GM21367 (cell line): ENCODE measurements at regions not wholly inside any gene's neighbourhood (a gene's known extent, or its start where the extent isn't known, plus 50 kb on each side); places are given as distances from the start of the nearest gene placed in this dataset.
"Not testable (repeated sequence)": the region's sequence is repeated elsewhere in the genome, so short reads cannot be mapped to it uniquely, and the experiment has no call there.

Experiments used
- ATAC-seq: cut with Tn5 transposase; IDR thresholded peaks from one replicate; pipeline ENCODE4 v1.9.1; 2021; ENCODE audit not compliant: unreplicated experiment

DNA sequence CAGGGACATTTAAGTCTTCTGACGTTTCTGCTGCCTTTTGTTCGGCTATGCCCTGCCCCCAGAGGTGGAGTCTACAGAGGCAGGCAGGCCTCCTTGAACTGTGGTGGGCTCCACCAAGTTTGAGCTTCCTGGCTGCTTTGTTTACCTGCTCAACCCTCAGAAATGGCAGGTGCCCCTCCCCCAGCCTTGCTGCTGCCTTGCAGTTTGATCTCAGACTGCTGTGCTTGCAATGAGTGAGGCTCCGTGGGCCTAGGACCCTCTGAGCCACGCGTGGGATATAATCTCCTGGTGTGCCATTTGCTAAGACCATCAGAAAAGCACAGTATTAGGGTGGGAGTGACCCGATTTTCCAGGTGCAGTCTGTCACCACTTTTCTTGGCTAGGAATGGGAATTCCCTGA is 647.3 kb downstream of the CD109 start:
- ATAC-seq, result not testable (repeated sequence)

DNA sequence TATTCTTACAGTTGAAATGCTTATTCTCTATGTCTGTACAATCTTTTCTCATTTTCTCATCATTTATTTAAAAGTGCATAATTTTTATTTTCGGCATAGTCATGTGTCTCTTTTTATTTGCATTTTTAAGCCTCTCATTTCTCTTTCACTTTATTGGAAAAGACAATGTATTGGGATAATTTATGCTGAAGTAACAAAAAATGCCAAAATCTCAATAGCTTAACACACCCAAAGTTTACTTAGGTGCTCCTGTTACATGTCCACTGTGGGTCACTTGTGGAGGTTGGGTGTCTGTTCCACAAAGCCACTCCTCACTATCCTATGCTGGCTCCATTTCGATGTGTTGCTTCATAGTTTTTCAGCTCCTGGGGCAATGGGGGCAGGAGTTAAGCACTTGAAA is 638.7 kb downstream of the CD109 start:
- ATAC-seq, result no peak

DNA sequence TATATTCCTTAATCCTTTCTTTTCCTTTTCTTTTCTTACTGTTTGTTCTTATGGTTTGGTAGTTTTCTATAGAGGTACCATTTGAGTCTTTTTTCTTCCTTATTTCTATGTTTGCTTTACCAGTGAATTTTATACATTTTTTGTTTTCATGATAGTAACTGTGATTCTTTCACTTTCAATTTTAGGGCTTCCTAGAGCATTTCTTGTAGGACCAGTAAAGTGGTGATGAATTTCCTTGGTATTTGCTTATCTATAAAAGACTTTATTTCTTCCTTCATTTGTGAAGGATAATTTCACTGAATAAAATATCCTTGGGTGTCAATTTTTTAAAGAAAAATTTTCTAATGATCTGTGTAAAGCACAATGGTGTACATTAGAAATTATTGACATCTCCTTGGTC is 637.4 kb downstream of the CD109 start:
- no peak for ATAC-seq

DNA sequence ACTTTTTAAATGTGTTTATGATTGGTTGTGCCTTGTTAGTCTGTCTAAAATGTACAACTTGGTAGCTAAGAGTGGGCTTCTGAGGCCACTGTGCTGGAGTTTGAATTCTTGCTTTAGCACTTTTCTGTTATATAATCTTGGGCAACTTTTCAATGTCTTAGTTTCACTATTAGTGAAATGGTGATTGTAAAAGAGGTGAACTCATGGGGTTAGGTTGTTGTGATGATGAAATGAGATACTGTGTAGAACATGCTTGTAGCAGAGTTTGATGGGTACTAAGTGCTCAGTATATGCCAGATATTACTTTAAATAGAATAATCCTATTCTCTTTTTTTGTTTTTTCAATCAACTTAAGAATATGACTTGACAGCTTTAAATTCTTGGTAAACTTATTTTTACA is 624.7 kb downstream of the CD109 start:
- ATAC-seq, result no peak

DNA sequence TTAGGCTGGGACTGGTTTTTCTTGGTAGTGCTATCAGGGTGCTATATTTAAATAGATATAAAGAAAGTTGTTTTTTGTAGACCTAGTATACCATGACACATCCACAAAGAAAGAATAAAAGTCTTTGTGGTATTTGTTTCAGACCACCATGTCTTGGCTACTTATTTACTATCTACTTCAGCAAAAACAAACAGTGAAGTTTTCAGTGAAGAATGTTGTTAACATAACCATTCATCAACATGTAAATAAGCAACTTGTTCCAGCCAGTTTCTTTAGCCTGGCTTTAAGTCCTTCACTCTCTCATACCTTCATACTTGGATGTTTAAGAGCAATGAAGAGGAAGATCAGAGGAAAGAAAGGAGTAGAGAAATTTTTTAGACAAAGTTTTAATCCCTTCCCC is 624.1 kb downstream of the CD109 start:
- no peak for ATAC-seq

DNA sequence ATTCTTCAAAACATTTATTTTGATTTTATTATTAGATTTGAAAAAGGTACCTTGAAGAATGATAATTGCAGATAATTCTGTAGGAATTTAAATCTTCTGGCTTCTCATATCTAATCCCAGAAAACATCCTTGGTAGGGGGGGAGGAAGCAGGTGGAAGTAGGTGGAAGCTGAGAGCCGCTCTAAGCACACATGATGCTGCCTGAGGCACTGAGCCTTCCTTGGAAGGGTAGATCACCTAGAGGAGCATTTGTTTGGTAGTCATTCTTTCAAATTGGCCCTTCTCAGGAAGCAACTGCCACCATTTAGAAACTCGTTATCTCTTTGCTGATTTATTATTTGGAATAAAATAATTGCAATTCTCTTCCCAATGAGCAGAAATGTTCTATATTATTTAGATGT is 623.3 kb downstream of the CD109 start:
- ATAC-seq, result no peak

DNA sequence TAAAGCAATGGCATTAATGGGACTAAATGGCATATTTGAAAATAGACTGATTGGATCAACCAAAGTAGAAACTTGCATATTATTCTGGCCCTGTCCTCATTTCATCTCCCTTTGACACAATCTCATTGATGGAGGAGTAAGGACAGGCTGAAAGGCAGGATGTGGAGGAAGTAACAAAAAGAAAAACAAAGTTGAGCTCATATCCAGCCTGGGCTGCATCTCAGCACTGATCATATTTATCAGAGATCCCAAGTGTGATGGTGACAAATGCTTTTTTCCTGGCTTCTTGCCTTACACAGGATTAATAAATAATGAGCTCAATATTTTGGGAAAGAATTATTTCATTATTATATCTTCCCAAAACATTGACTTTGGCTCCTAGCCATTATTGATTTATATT is 622.7 kb downstream of the CD109 start:
- ATAC-seq, result no peak

DNA sequence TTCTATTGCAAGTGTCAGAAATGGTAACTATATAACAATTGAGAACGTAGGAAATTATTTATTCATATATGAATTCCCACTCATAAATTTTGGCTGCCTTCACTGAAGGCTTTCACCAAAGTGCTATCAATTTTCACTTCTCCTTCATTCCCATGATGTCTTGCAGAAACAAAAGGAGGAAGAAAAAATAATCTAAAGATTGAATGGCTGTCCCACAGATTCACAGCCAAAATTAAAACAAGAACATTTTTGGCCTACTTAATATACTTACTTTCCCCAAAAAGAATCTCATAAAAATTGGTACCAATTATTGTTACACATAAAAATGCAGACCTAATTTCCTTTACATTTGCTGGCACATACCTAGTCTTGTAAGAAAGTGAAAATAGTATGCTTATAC is 616.1 kb downstream of the CD109 start:
- ATAC-seq, result no peak

DNA sequence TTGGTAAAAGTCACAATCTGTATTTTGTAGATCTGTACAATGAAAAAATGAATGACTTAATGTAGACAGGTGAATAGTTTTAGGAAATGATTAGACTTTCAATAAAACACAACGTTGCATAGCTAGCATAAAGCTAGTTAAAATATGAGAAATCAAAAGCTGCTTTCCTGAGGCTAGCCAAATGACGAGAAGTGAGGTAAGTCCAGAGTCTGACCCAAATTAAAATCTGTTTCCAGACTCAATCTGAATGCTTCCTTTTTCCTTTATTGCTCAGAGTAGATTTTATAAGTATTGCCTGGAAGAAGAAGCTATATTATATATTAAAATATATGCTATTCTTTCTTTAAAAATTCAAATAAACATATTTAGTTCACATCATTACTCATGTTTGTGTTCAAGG is 615.4 kb downstream of the CD109 start:
- ATAC-seq, result no peak

DNA sequence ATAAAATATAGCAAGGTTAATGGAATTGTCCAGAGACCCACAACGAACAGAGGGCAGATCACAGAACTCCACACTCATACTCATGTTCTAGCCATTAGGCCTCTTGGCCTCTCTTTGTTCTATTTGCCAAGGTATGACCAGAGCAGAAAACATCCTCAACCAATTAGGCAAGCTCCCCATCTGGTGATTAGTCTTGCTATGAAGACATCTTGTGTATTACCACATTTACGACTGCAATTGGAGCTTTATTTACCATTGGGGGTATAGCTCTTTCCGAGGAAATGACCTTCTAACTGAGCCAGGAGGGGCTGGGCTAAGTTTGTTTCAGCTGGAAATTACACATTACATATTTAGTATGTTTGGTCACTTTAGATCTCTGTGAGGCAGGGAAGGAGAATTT is 593.9 kb downstream of the CD109 start:
- ATAC-seq, result no peak

DNA sequence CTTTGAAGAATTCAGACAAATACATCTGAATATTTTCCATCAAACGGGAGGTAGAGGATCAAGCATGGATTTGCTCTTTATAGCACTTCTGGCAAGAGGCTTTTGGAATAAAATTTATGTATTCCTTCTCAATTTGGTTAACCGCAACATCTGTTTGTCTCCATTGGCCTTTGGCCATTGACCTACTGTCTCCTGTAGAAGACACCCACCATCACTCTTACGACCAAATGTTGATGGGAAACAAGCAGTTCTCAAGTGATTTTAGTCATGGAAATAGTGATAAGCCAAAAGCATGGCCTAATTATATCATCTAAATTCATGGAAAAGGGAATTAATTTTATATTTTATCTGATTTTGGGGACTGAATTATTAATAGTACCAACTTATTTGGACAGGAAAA is 591.9 kb downstream of the CD109 start:
- no peak for ATAC-seq

DNA sequence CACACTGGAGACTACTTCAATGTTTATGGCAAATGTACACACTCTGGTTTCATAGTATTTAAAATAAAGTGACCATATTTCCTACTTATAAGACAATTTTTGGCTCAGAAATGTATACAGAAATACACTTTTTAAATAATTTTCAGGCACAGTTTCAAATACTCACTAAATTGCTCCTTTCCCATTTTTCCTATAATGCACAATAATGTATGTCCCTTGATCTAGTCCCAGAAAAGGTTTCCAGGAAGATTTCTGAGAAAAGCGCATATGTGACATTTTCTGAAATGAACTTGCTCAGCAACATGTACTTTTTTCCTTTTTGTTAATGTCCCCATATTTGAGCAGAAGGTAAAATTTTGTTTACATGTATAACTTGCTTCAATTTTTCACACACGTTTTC is 591.4 kb downstream of the CD109 start:
- ATAC-seq, result no peak

DNA sequence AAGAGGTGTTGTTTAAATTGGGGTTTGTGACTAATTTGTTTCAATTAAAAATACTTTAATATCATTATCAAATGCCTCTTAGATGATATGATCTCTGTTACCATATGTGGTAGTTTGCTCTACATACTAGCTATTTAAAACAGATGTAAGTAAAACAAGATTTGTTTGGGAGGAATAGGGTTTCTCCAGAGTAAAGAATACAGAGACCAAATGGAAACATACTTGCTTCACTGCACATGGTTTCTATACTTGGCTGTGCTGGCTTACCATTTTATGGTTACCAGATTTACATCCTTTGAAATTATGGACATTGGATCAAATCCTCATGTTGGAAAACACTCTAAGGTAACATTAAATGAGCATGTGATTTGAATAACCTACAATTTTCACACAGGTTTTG is 588.3 kb downstream of the CD109 start:
- no peak for ATAC-seq

DNA sequence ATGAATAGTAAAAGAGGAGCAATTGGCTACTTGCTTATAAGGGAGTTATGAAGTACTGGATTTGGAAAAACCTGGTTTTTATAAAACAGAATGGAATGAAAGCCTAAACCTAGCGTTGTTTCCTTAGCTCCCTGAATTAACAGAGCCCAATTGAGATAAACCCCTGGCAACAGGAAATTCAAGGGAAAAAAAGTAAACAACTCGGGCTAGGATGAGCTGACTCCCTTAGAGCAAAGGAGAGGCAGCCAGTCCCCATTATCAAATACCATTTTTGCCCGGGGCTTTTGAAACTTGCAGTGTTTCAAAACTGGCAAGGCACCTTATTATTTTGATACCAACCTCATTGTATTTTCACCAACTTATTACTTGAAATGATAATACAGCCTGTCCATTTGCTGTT is 587.5 kb downstream of the CD109 start:
- ATAC-seq, result no peak

DNA sequence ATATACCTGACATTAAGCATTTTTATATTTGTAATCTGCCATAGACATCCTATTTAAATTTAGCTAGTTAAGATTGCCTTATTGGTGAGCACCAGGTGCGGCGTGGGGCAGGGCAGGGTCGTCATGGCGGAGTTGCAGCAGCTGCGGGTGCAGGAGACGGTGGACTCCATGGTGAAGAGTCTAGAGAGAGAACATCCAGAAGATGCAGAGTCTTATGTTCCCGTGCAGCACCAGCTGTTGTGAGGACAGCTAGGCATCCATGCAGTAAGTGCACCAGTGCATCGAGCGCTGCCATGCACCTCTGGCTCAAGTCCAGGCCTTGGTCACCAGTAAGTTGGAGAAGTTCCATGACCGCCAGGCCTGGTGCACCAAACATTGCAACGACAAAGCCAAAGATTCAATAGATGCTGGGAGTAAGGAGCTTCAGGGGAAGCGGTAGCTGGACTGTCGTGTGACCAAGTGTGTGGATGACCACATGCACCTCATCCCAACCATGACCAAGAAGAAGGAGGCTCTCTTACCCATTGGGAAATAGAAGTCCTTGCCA is 586.2 kb downstream of the CD109 start:
- ATAC-seq, result no peak

DNA sequence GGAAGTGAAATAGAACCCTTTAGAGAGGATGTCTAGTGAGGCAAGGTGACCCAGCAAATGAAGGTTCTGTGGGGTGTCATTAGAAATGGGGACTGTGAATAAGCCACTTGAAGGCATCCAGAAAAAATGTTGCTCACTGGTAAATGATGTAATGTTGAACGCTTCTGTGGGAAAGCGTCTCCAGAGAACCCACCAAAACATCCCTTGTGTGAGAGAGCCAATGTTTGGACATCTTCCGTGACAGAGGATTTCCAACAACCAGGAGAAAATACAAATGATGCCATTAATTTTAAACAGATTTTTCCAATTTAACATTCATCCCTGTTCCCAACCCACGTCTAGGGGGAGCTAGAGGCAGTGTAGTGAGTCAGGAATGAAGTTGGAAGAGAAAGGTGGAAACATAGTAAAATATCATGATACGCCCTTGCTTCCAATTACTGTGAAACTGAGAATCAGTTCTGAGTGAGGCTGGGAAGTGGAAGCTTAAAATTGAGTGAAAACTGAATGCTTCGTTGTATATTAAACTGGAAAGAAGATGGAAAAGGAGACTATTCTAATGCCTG is 584.2 kb downstream of the CD109 start:
- no peak for ATAC-seq

DNA sequence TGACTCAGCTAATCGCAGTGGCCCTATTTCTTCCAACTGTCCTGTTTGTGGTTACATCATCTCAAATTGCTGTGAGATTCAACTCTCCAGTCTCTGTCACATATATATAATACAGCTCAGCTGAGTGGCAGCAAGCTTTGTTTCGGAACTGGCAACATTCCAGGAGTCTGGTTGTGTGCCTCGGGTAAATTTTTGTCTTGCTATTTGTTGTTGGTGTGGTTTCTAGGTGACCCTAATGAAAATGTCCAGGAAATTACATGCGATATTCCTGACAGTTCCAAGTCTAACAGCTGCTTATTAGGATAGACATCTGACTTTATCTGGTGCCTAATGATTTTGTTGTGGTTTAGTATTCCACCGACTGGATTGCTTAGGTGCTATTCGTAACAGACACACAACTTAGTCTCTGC is 581.8 kb downstream of the CD109 start:
- no peak for ATAC-seq

DNA sequence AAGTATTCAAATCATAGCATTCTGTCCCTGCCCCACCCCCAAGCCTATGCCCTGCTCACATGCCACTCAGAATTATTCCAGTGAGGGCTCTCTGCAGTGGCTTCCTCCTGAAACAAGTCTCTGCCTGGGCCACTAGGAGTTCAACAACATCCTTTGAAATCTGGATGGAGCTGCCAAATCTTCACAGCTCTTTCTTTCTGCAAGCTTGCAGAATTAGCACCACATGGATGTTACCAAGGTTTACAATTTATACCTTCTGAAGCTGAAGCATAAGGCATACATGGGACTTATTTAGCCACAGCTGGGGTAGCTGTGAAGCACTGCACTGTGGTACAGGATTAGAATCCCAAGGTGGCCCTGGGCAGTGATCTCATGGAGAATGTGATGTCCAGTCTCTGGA is 577.5 kb downstream of the CD109 start:
- ATAC-seq, result no peak

DNA sequence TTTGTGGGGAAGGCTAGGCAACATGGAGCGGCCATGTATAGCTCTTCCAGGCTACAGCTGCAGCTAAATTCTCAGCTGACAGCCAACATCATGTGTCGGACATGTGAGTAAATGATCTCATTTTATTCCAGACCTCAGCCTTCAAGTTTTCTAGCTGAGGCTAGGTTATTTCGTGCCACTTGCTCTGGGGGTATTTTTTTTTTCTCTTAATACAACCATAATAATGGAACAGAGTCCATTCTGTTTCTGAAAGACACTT is 573.5 kb downstream of the CD109 start:
- ATAC-seq, result no peak

DNA sequence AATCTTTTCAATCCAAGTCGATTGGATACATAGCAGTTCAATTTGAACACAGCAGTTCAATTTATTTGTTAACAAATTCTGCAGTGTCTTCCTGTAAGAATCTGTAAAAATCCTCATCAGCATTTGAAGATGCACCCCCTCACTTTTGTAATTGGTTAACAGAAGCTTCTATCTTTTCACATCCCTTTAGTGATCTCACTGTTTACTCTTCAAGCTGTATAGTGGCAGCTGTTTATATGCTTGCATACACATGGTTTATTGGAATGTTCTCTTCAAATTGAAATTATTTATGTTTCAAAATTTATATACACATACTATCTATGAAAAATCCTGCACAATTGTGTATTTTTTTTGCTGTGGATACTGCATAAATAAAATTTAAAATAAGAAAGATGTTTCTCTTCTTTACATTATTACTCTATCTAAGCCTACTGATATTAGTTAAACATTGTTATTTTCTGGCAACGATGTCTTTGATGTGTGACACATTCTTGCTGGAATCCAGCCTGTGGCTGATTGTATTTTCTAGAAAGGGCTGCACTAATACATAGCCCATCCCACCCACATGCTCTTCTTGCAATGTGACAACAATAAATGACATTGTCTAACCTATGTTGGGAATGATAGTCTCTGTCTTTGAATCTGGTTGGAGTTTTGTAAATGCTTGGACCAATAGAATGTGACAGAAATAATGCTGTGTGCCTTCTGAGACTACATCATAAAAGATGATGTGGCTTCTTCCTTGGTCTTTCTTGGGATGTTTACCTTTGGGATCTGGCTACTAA is 573.0 kb downstream of the CD109 start:
- ATAC-seq, result no peak

DNA sequence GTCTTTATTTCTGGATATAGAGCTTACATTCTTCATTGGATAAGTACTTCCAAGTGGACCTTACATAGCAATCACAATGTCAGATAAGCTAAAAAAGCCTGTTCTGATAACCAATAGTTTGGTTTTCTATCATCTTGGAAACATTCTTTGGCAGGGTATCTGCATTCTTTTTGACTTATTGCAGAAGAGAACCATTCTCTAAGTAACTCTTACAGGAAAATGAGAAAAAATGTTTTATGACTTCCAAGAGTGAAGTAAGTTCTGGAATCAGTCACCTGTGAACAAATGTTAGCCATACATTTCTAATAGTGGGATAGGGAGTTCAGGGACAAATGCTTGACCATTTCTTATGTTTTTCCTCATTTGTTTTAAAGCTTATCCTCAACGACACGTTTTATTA is 564.0 kb downstream of the CD109 start:
- ATAC-seq, result no peak

DNA sequence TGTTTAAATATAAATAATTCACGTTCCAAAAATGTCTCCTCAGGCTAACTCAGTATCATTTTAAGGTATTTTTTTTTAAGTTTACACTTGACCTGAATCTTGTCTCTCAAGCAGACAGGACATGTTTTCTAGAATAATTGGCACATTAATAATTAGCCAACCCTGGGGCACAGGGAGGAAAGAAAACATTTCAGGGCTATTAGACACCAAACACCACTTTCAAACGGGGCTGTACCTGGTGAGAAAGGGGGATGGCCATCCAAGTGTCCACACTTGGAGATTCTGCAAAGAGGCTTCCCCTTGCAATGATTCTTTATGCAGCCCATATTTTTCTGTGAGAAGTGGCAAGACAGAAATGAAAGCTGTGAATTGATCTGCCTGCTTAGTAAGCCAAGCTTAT is 560.8 kb downstream of the CD109 start:
- no peak for ATAC-seq

DNA sequence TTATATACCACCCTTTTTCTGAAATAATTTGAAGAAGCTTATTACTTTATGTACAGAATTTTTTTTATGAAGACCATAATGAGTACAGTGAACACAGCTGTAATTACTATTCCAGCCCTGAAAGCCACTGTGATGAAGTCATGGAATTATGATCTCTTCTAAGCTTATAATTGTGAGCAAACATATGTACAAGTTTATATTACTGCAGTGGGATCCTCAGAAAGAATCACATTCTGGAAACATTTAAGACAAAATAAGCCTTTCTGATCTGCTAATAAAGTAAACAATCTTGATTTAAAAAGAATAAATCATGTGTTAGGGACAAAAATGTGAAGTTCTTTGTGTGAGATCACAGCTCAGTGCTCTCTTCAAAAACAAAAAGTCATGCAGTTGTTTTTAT is 560.4 kb downstream of the CD109 start:
- ATAC-seq, result no peak
